Natural killer cell (primary cell): ENCODE measurements at regions not wholly inside any gene's neighbourhood (a gene's known extent, or its start where the extent isn't known, plus 50 kb on each side); places are given as distances from the start of the nearest gene placed in this dataset.

Experiments
- ATAC-seq, 3 donors: fragments of 150-1000 bp in 2 of 3; fragments of 200-7000 bp in 1 of 3; cut with Tn5 transposase; 1 replicate in 1 of 3; 2 replicates in 2 of 3; pipeline ENCODE4 v1.10.0; 2021; ENCODE audit warnings: mild to moderate bottlenecking in 2 of 3, moderate library complexity in 2 of 3
- DNase-seq, 2 donors: peaks; one replicate each; pipeline versions ENCODE4 v3.0.0 to v3.0.0-alpha.2; 2013 to 2021; ENCODE audit warnings: mixed read lengths in 1 of 2
- H3K27ac ChIP-seq: one replicate; pipeline ENCODE4 v1.5.1; 2013; ENCODE audit warnings: mild to moderate bottlenecking, low read length
- H3K27me3 ChIP-seq: one replicate; pipeline ENCODE4 v1.6.1; 2013; ENCODE audit warnings: low read length; ENCODE audit not compliant: control insufficient read depth, insufficient read depth
- H3K36me3 ChIP-seq: one replicate; pipeline ENCODE4 v1.6.1; 2013; ENCODE audit warnings: low read length; ENCODE audit not compliant: control insufficient read depth, insufficient read depth
- H3K4me1 ChIP-seq: one replicate; pipeline ENCODE4 v1.6.1; 2013; ENCODE audit warnings: low read length; ENCODE audit not compliant: control insufficient read depth, insufficient read depth
- H3K4me3 ChIP-seq: one replicate; pipeline ENCODE4 v1.5.1; 2013; ENCODE audit warnings: low read length
- H3K9me3 ChIP-seq: one replicate; pipeline ENCODE4 v1.6.1; 2013; ENCODE audit warnings: low read length; ENCODE audit not compliant: control insufficient read depth, insufficient read depth
- H3K27ac Mint-ChIP-seq, 2 donors: one replicate each; pipeline ENCODE4 v1.8.0; 2022; ENCODE audit warnings: mild to moderate bottlenecking in 2 of 2, mixed read lengths in 2 of 2, moderate library complexity in 1 of 2
- H3K27me3 Mint-ChIP-seq, 2 donors: one replicate each; pipeline ENCODE4 v1.8.0; 2022; ENCODE audit warnings: low read depth in 2 of 2, mixed read lengths in 2 of 2
- H3K36me3 Mint-ChIP-seq: one replicate; pipeline ENCODE4 v1.8.0; 2022; ENCODE audit warnings: mixed read lengths
- H3K4me1 Mint-ChIP-seq, 2 donors: one replicate each; pipeline ENCODE4 v1.8.0; 2022; ENCODE audit warnings: mixed read lengths in 2 of 2
- H3K4me3 Mint-ChIP-seq: one replicate; pipeline ENCODE4 v1.8.0; 2022; ENCODE audit warnings: mild to moderate bottlenecking, moderate library complexity, mixed read lengths
- H3K9me3 Mint-ChIP-seq, 2 donors: one replicate each; pipeline ENCODE4 v1.8.0; 2022; ENCODE audit warnings: mixed read lengths in 2 of 2
- CTCF ChIP-seq: fragments of 200-600 bp; IDR thresholded peaks from one replicate; pipeline ENCODE4 v1.8.0; 2022; ENCODE audit warnings: antibody characterized with exemption
- WGBS: methylation state at CpG from one replicate; pipeline ENCODE4 v1.1.7; 2013; ENCODE audit warnings: missing lambda C conversion rate; ENCODE audit not compliant: insufficient coverage; 5-methylcytosine and 5-hydroxymethylcytosine counted together
- intact Hi-C: fragments of 100-400 bp; cut with micrococcal nuclease; formaldehyde crosslinking; loops from one replicate; pipeline ENCODE4 v1.14.2; 2022

- DNase-seq = no peak
- no peak overlapping the region for H3K4me3 ChIP-seq
- Mint-ChIP-seq H3K4me3 (no peak overlapping the region), H3K36me3 (no peaks in the 10 kb centered on the region), H3K9me3 (no peaks in the 10 kb centered on the region), H3K4me1 (no peaks in the 10 kb centered on the region), H3K27me3 (peaks cover 5 to 30% of the 10 kb centered on the region in 2 donors), H3K27ac (no peak overlapping the region)
- intact Hi-C loops = no loop called here
- 89% methylated on average over 4 of the region's 4 CpGs for WGBS
- no peaks in the 10 kb centered on the region for H3K27me3 ChIP-seq
- H3K9me3 ChIP-seq = no peaks in the 10 kb centered on the region
- ATAC-seq = no peak
- TF ChIP-seq CTCF = no peak
- no peaks in the 10 kb centered on the region for H3K4me1 ChIP-seq
- H3K36me3 ChIP-seq = no peaks in the 10 kb centered on the region
- H3K27ac ChIP-seq = no peak overlapping the region
Measured at GRCh38 chr19:29450812-29451211, 75.0 kb upstream of the VSTM2B start.

- peaks cover 0 to 8% of the 10 kb centered on the region in 2 donors for H3K9me3 Mint-ChIP-seq
- no peaks in the 10 kb centered on the region for H3K4me1 Mint-ChIP-seq
- H3K4me3 Mint-ChIP-seq = no peak overlapping the region
- no peak for DNase-seq
- no peak for ATAC-seq
- no peaks in the 10 kb centered on the region for H3K36me3 Mint-ChIP-seq
- peaks cover 13 to 45% of the 10 kb centered on the region in 2 donors for H3K27me3 Mint-ChIP-seq
- H3K36me3 ChIP-seq = no peaks in the 10 kb centered on the region
- no peaks in the 10 kb centered on the region for H3K4me1 ChIP-seq
- WGBS = 90% methylated on average over 15 of the region's 15 CpGs
- H3K4me3 ChIP-seq = no peak overlapping the region
- H3K27ac Mint-ChIP-seq = no peak overlapping the region
- no peak overlapping the region for H3K27ac ChIP-seq
- intact Hi-C loops = no loop called here
- peaks cover 5% of the 10 kb centered on the region for H3K9me3 ChIP-seq
- no peak for TF ChIP-seq CTCF
- H3K27me3 ChIP-seq = no peaks in the 10 kb centered on the region
Measured at GRCh38 chr19:29454109-29454508, 71.7 kb upstream of the VSTM2B start.

- H3K9me3 ChIP-seq = peaks cover 5% of the 10 kb centered on the region
- DNase-seq (no peak), ATAC-seq (no peak)
- no peak for TF ChIP-seq CTCF
- 82% methylated on average over 1 of the region's 1 CpG for WGBS
- no peaks in the 10 kb centered on the region for H3K4me1 ChIP-seq
- H3K4me1 Mint-ChIP-seq = no peaks in the 10 kb centered on the region
- H3K27ac ChIP-seq = no peak overlapping the region
- no peaks in the 10 kb centered on the region for H3K36me3 ChIP-seq
- peaks cover 0 to 9% of the 10 kb centered on the region in 2 donors for H3K9me3 Mint-ChIP-seq
- no peaks in the 10 kb centered on the region for H3K36me3 Mint-ChIP-seq
- H3K27me3 Mint-ChIP-seq = peaks cover 10 to 32% of the 10 kb centered on the region in 2 donors
- H3K4me3 Mint-ChIP-seq = no peak overlapping the region
- no peak overlapping the region for H3K27ac Mint-ChIP-seq
- intact Hi-C loops = no loop called here
- no peak overlapping the region for H3K4me3 ChIP-seq
- H3K27me3 ChIP-seq = no peaks in the 10 kb centered on the region
Measured at GRCh38 chr19:29457413-29457812, 68.4 kb upstream of the VSTM2B start.

GRCh38 chr19:29467824-29468401 is 57.9 kb upstream of the VSTM2B start:
- TF ChIP-seq CTCF = peak; percentile 21
- Mint-ChIP-seq H3K9me3 (no peaks in the 10 kb centered on the region), H3K36me3 (peaks cover 7% of the 10 kb centered on the region), H3K27me3 (peaks cover 20 to 50% of the 10 kb centered on the region in 2 donors), H3K4me3 (no peak overlapping the region), H3K27ac (no peak overlapping the region), H3K4me1 (no peaks in the 10 kb centered on the region)
- peak in 1 of 3 donors; percentile 46 for ATAC-seq
- Histone ChIP-seq H3K9me3 (no peaks in the 10 kb centered on the region), H3K36me3 (no peaks in the 10 kb centered on the region), H3K27me3 (peaks cover 2% of the 10 kb centered on the region), H3K4me3 (no peak overlapping the region), H3K4me1 (no peaks in the 10 kb centered on the region), H3K27ac (no peak overlapping the region)
- intact Hi-C loops = no loop called here
- WGBS = 67% methylated on average over 5 of the region's 5 CpGs
- DNase-seq = peak in 1 of 2 donors; percentile 45
